NCI-H1436 (cell line): ENCODE measurements at regions not wholly inside any gene's neighbourhood (a gene's known extent, or its start where the extent isn't known, plus 50 kb on each side); places are given as distances from the start of the nearest gene placed in this dataset.
A peak's percentile ranks its signal among the peaks of the same experiment; 100 is the strongest.

Experiments used
- DNase-seq: peaks from one replicate; lab custom pipeline; 2025; lab: John Stamatoyannopoulos, UW

GRCh38 chr5:54927097-54927746 is 58.2 kb downstream of the ESM1 start:
- no peak for DNase-seq

GRCh38 chr5:54924487-54924886 is 60.9 kb downstream of the ESM1 start:
- no peak for DNase-seq

- DNase-seq: no peak
Observed at GRCh38 chr5:54917323-54917722, 68.1 kb downstream of the ESM1 start.

GRCh38 chr5:54915466-54916027 is 69.8 kb downstream of the ESM1 start:
- no peak for DNase-seq

DNA sequence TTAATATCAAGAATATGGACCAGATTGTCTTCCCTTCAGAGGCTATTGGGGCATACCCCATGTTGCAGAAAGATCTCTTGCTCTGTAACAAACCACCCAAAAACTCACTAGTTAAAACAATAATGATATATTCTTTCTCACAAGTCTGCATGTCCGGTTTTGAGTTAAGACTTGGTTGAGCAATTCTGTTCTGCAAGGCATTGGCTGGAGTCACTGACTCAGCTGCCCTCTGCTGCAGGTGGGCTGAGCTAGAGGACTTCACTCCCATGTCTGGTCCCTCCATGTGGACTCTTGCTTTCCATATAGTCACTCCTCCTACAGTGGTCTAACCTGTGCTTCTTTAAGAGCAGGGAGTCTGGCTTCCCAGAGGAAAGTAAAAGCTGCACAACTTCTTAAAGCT is 73.4 kb downstream of the ESM1 start:
- no peak for DNase-seq

GRCh38 chr5:54909911-54910870 is 75.2 kb downstream of the ESM1 start:
- no peak for DNase-seq

DNA sequence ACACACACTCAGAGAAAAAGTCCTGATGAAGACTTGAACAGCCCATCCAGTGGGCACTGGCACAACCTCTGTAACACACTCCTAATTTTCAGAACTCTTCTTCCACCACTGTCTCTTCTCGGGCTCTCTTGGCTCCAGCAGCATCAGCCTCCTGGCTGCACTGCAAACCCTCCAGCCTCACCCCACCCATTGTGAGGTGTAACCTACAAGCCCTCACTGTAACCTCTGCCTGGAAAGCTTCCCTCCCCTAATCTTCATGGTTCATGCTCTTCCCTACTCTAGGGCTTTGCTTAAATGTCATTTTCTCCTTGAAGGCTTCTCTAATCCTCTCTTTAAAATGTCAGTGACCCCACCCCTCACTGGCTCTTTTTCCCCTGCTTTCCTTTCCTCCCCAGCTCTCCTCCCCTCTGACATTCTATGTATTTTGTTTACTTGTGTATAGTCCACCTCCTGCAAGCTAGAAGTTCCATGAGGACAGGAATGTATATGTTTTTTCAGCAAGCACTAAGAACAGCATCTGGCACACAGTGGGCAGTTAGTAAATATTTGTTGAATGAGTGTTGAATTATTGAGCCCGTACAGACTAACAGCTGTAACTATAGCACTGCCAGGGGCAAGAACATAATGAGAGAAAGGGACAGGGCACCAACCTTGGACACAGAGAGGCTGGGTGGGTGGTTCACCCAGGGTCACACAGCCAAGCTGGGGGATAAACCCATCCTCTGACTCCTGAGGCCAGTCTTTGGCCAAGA is 76.4 kb downstream of the ESM1 start:
- DNase-seq: no peak

- DNase-seq: no peak
Observed at GRCh38 chr5:54905942-54906537, 79.4 kb downstream of the ESM1 start.

- no peak for DNase-seq
Observed at GRCh38 chr5:54905246-54905795, 80.1 kb downstream of the ESM1 start.

GRCh38 chr5:54904425-54904824 is 81.0 kb downstream of the ESM1 start:
- no peak for DNase-seq

- no peak for DNase-seq
Observed at GRCh38 chr5:54902791-54903473, 82.5 kb downstream of the ESM1 start.

- no peak for DNase-seq
Observed at GRCh38 chr5:54900984-54901725, 84.2 kb downstream of the ESM1 start.

- DNase-seq: no peak
Observed at GRCh38 chr5:54897001-54897400, 88.4 kb downstream of the ESM1 start.

DNA sequence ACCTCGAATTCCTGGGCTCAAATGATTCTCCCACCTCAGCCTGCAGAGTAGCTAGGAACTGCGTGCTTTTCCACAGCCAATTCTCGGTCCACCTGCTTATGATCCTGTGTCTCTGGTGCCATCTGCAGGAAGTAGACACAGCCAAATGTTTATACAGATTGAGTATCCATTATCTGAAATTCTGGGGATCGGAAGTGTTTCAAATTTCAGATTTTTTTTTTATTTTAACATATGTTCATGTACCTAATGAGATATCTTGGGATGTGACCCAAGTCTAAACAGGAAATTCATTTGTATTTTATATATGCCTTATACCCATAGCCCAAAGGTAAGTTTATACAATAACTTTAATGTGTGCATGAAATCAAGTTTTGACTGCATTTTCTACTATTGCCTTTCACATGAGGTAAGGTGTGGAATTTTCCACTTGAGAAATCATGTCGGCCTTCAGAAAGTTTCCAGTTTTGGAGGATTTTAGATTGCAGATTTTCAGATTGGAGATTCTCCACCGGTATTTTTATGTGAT is 89.5 kb downstream of the ESM1 start:
- DNase-seq: peak; percentile 29

GRCh38 chr5:54894957-54895815 is 90.2 kb downstream of the ESM1 start:
- DNase-seq: no peak

DNA sequence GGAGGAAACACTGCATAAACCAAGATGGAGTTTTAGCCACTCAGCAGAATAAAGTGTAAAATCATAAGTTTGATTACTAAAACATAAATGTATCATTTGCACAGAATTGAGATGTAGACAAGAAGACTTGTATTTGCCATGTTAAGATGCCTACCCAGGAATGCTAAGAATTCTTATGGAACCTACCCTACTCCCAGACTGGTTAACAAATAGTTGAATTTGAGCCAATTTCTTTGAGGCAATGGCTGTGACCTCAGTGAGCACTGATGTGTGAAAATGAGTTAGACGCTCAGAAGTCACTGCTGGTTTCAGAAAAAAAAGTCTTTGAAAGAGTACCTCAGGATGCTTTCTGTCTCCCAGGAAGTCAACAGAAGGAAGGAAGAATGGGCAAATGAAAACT is 95.6 kb downstream of the ESM1 start:
- DNase-seq: no peak

DNA sequence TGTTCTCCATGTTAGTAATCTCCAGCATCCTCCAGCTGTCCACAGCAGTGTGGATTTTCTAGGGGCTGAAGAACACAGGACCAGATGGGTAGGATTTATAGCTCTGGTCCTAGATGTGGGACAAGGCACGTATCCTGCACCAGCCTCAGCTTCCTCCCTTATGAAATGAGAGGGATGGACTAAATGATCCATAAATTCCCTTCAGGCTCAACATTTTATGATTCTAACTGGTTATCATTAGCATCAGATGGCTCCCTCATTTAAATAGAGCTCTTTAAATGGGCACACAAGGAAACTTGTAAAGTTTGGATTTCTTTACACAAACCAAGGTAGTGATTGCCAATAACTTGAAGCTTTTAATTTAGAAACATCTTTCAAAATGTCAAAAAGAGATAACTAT is 97.7 kb downstream of the ESM1 start:
- no peak for DNase-seq

DNA sequence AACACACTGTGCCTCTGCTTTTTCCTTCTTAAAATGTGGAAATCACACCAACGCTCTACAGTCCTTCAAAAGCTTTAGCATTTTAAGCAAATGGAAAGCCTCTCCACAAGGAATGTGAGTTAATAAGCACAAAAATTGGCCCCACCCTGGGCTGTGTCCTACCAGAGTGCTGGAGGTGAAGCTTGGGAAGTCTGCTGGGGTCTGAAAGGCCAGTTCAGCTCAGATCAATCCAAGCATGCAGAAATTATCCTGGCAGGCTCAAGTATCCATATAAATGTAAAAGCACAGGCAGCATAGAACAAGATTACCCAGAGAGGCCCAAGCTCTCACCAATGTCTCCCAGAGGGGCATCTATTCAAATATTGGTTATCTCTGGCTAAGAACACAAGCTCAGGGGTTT is 98.5 kb downstream of the ESM1 start:
- DNase-seq: no peak

DNA sequence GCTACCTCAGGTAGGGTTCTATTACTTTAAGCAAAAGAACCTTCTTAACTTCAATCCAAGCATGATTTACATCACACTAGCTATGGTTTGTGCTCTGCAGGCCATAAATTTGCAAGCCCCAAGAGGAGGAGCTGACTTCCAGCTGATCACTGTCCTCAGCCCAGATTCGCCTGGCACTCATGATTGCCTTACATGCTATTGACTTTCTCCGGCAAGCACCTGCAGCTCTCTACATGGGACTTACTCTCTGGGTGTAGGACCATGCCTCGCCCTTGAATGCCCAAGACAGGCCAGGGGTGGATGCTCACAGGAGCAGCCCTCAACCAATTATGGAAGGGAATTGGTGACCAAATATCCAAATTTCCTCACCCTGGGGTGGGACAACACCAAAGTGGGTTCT is 99.8 kb downstream of the ESM1 start:
- no peak for DNase-seq
